GM21737 (cell line): ENCODE measurements at regions not wholly inside any gene's neighbourhood (a gene's known extent, or its start where the extent isn't known, plus 50 kb on each side); places are given as distances from the start of the nearest gene placed in this dataset.

Source experiments
- ATAC-seq: cut with Tn5 transposase; IDR thresholded peaks from one replicate; pipeline ENCODE4 v1.9.1; 2021; ENCODE audit warnings: mild to moderate bottlenecking, moderate library complexity; ENCODE audit not compliant: unreplicated experiment

- ATAC-seq: no peak
Measured at GRCh38 chr5:67538855-67539506, 342.4 kb upstream of the CD180 start.

GRCh38 chr5:67537439-67538148 lies 341.0 kb upstream of the CD180 start:
- no peak for ATAC-seq

GRCh38 chr5:67536866-67537265 lies 340.3 kb upstream of the CD180 start:
- no peak for ATAC-seq

GRCh38 chr5:67530609-67531255 lies 334.1 kb upstream of the CD180 start:
- ATAC-seq: no peak

GRCh38 chr5:67528953-67529352 lies 332.4 kb upstream of the CD180 start:
- ATAC-seq: no peak

- no peak for ATAC-seq
Measured at GRCh38 chr5:67526793-67527192, 330.2 kb upstream of the CD180 start.

GRCh38 chr5:67520161-67520908 lies 323.7 kb upstream of the CD180 start:
- no peak for ATAC-seq

- ATAC-seq: no peak
Measured at GRCh38 chr5:67518227-67518626, 321.6 kb upstream of the CD180 start.

GRCh38 chr5:67516948-67517565 lies 320.5 kb upstream of the CD180 start:
- no peak for ATAC-seq

- ATAC-seq: no peak
Measured at GRCh38 chr5:67515762-67516161, 319.2 kb upstream of the CD180 start.

GRCh38 chr5:67515020-67515689 lies 318.6 kb upstream of the CD180 start:
- no peak for ATAC-seq

- ATAC-seq: no peak
Measured at GRCh38 chr5:67512758-67513157, 316.2 kb upstream of the CD180 start.

GRCh38 chr5:67511911-67512310 lies 315.3 kb upstream of the CD180 start:
- no peak for ATAC-seq

GRCh38 chr5:67510204-67510603 lies 313.6 kb upstream of the CD180 start:
- no peak for ATAC-seq

- ATAC-seq: no peak
Measured at GRCh38 chr5:67509402-67510186, 313.0 kb upstream of the CD180 start.

- no peak for ATAC-seq
Measured at GRCh38 chr5:67506241-67506640, 309.6 kb upstream of the CD180 start.

GRCh38 chr5:67502951-67503350 lies 306.4 kb upstream of the CD180 start:
- no peak for ATAC-seq

GRCh38 chr5:67496051-67496450 lies 299.5 kb upstream of the CD180 start:
- no peak for ATAC-seq

GRCh38 chr5:67495072-67495471 lies 298.5 kb upstream of the CD180 start:
- ATAC-seq: no peak
